ENCODE measurements at regions not wholly inside any gene's neighbourhood (a gene's known extent, or its start where the extent isn't known, plus 50 kb on each side); places are given as distances from the start of the nearest gene placed in this dataset.

GRCh38 chr7:20021066-20021465 lies 196.1 kb downstream of the MACC1 start:
- Histone ChIP-seq H3K18ac (ENCODE audit: low read depth in 1 of 2, low read length in 2 of 2) (no peak overlapping the region), H3K23ac (ENCODE audit: low read length in 2 of 2) (no peak overlapping the region), H3K4me1 (ENCODE audit: control insufficient read depth, insufficient read depth, low read depth, low read length) (no peaks in the 10 kb centered on the region), H2AK5ac (ENCODE audit: low read length, severe bottlenecking) (no peak overlapping the region), H3K14ac (ENCODE audit: low read length in 2 of 2) (no peak overlapping the region), H2AFZ (ENCODE audit: low read depth, low read length) (no peak overlapping the region), H2BK120ac (ENCODE audit: low read depth, low read length) (no peak overlapping the region), H3K4me2 (ENCODE audit: low read length, poor library complexity, severe bottlenecking) (no peak overlapping the region), H3K9me3 (ENCODE audit: control insufficient read depth, low read length) (peaks cover 4% of the 10 kb centered on the region), H3K4ac (ENCODE audit: low read depth in 1 of 2, low read length in 2 of 2) (no peak overlapping the region), H3K79me1 (replicated peaks; ENCODE audit: low read length, poor library complexity, severe bottlenecking) (no peaks in the 10 kb centered on the region), H4K8ac (ENCODE audit: low read length) (no peak overlapping the region), H2BK12ac (ENCODE audit: low read length in 2 of 2) (no peak overlapping the region), H3K9ac (ENCODE audit: low read length) (no peak overlapping the region), H3K27me3 (ENCODE audit: control insufficient read depth in 1 of 2, insufficient read depth in 1 of 2, low read length in 2 of 2) (no peaks in the 10 kb centered on the region), H3K36me3 (ENCODE audit: control insufficient read depth in 1 of 2, insufficient read depth in 2 of 2, low read depth in 1 of 2, low read length in 2 of 2) (no peaks in the 10 kb centered on the region), H2BK5ac (ENCODE audit: low read depth, low read length, poor library complexity, severe bottlenecking) (no peak overlapping the region), H3K4me3 (ENCODE audit: insufficient read depth in 1 of 2, low read depth in 1 of 2, low read length in 2 of 2) (no peak overlapping the region), H2BK15ac (ENCODE audit: low read depth, poor library complexity, severe bottlenecking) (no peak overlapping the region), H3K27ac (ENCODE audit: low read length, poor library complexity, severe bottlenecking) (no peak overlapping the region), H4K91ac (ENCODE audit: low read length) (no peak overlapping the region)
- no peak for DNase-seq

- H2AFZ ChIP-seq (ENCODE audit: low read depth, low read length) = no peak overlapping the region
- no peaks in the 10 kb centered on the region for H3K36me3 ChIP-seq (ENCODE audit: control insufficient read depth in 1 of 2, insufficient read depth in 2 of 2, low read depth in 1 of 2, low read length in 2 of 2)
- no peak overlapping the region for H3K4ac ChIP-seq (ENCODE audit: low read depth in 1 of 2, low read length in 2 of 2)
- no peak overlapping the region for H2BK5ac ChIP-seq (ENCODE audit: low read depth, low read length, poor library complexity, severe bottlenecking)
- H2BK15ac ChIP-seq (ENCODE audit: low read depth, poor library complexity, severe bottlenecking) = no peak overlapping the region
- no peak overlapping the region for H3K4me3 ChIP-seq (ENCODE audit: insufficient read depth in 1 of 2, low read depth in 1 of 2, low read length in 2 of 2)
- H3K4me1 ChIP-seq (ENCODE audit: control insufficient read depth, insufficient read depth, low read depth, low read length) = no peaks in the 10 kb centered on the region
- no peak overlapping the region for H2BK12ac ChIP-seq (ENCODE audit: low read length in 2 of 2)
- no peak overlapping the region for H3K14ac ChIP-seq (ENCODE audit: low read length in 2 of 2)
- no peak for DNase-seq
- H3K18ac ChIP-seq (ENCODE audit: low read depth in 1 of 2, low read length in 2 of 2) = no peak overlapping the region
- H4K8ac ChIP-seq (ENCODE audit: low read length) = no peak overlapping the region
- no peak overlapping the region for H3K9ac ChIP-seq (ENCODE audit: low read length)
- H3K4me2 ChIP-seq (ENCODE audit: low read length, poor library complexity, severe bottlenecking) = no peak overlapping the region
- no peaks in the 10 kb centered on the region for H3K79me1 ChIP-seq (replicated peaks; ENCODE audit: low read length, poor library complexity, severe bottlenecking)
- WGBS = 85% methylated on average over 1 of the region's 2 CpGs
- H3K23ac ChIP-seq (ENCODE audit: low read length in 2 of 2) = no peak overlapping the region
- H3K9me3 ChIP-seq (ENCODE audit: control insufficient read depth, low read length) = peaks cover 4% of the 10 kb centered on the region
- no peak overlapping the region for H3K27ac ChIP-seq (ENCODE audit: low read length, poor library complexity, severe bottlenecking)
- H2BK120ac ChIP-seq (ENCODE audit: low read depth, low read length) = no peak overlapping the region
- H4K91ac ChIP-seq (ENCODE audit: low read length) = no peak overlapping the region
- H2AK5ac ChIP-seq (ENCODE audit: low read length, severe bottlenecking) = no peak overlapping the region
- no peaks in the 10 kb centered on the region for H3K27me3 ChIP-seq (ENCODE audit: control insufficient read depth in 1 of 2, insufficient read depth in 1 of 2, low read length in 2 of 2)
Observed at GRCh38 chr7:20019757-20020432, 197.3 kb downstream of the MACC1 start.

GRCh38 chr7:20016669-20017068 lies 200.5 kb downstream of the MACC1 start:
- no peak overlapping the region for H2BK15ac ChIP-seq (ENCODE audit: low read depth, poor library complexity, severe bottlenecking)
- no peak overlapping the region for H3K23ac ChIP-seq (ENCODE audit: low read length in 2 of 2)
- peaks cover 4% of the 10 kb centered on the region for H3K9me3 ChIP-seq (ENCODE audit: control insufficient read depth, low read length)
- H2BK12ac ChIP-seq (ENCODE audit: low read length in 2 of 2) = no peak overlapping the region
- H3K14ac ChIP-seq (ENCODE audit: low read length in 2 of 2) = no peak overlapping the region
- no peak overlapping the region for H2AK5ac ChIP-seq (ENCODE audit: low read length, severe bottlenecking)
- no peak overlapping the region for H2BK5ac ChIP-seq (ENCODE audit: low read depth, low read length, poor library complexity, severe bottlenecking)
- H2BK120ac ChIP-seq (ENCODE audit: low read depth, low read length) = no peak overlapping the region
- H3K4ac ChIP-seq (ENCODE audit: low read depth in 1 of 2, low read length in 2 of 2) = no peak overlapping the region
- H3K9ac ChIP-seq (ENCODE audit: low read length) = no peak overlapping the region
- H3K36me3 ChIP-seq (ENCODE audit: control insufficient read depth in 1 of 2, insufficient read depth in 2 of 2, low read depth in 1 of 2, low read length in 2 of 2) = no peaks in the 10 kb centered on the region
- no peak overlapping the region for H3K27ac ChIP-seq (ENCODE audit: low read length, poor library complexity, severe bottlenecking)
- no peaks in the 10 kb centered on the region for H3K4me1 ChIP-seq (ENCODE audit: control insufficient read depth, insufficient read depth, low read depth, low read length)
- H3K4me2 ChIP-seq (ENCODE audit: low read length, poor library complexity, severe bottlenecking) = no peak overlapping the region
- H2AFZ ChIP-seq (ENCODE audit: low read depth, low read length) = no peak overlapping the region
- H3K18ac ChIP-seq (ENCODE audit: low read depth in 1 of 2, low read length in 2 of 2) = no peak overlapping the region
- no peak overlapping the region for H3K4me3 ChIP-seq (ENCODE audit: insufficient read depth in 1 of 2, low read depth in 1 of 2, low read length in 2 of 2)
- H4K8ac ChIP-seq (ENCODE audit: low read length) = no peak overlapping the region
- WGBS = no CpG with 5 or more reads among the region's 2 CpGs
- no peak overlapping the region for H4K91ac ChIP-seq (ENCODE audit: low read length)
- H3K79me1 ChIP-seq (replicated peaks; ENCODE audit: low read length, poor library complexity, severe bottlenecking) = no peaks in the 10 kb centered on the region
- no peak for DNase-seq
- no peaks in the 10 kb centered on the region for H3K27me3 ChIP-seq (ENCODE audit: control insufficient read depth in 1 of 2, insufficient read depth in 1 of 2, low read length in 2 of 2)

- no peak overlapping the region for H2BK5ac ChIP-seq (ENCODE audit: low read depth, low read length, poor library complexity, severe bottlenecking)
- no peaks in the 10 kb centered on the region for H3K79me1 ChIP-seq (replicated peaks; ENCODE audit: low read length, poor library complexity, severe bottlenecking)
- no peak overlapping the region for H2BK15ac ChIP-seq (ENCODE audit: low read depth, poor library complexity, severe bottlenecking)
- H3K23ac ChIP-seq (ENCODE audit: low read length in 2 of 2) = no peak overlapping the region
- no peak for DNase-seq
- WGBS = 92% methylated on average over 5 of the region's 6 CpGs
- no peak overlapping the region for H3K14ac ChIP-seq (ENCODE audit: low read length in 2 of 2)
- no peak overlapping the region for H4K91ac ChIP-seq (ENCODE audit: low read length)
- H2AFZ ChIP-seq (ENCODE audit: low read depth, low read length) = no peak overlapping the region
- no peak overlapping the region for H3K4me3 ChIP-seq (ENCODE audit: insufficient read depth in 1 of 2, low read depth in 1 of 2, low read length in 2 of 2)
- no peak overlapping the region for H3K18ac ChIP-seq (ENCODE audit: low read depth in 1 of 2, low read length in 2 of 2)
- H2BK12ac ChIP-seq (ENCODE audit: low read length in 2 of 2) = no peak overlapping the region
- no peak overlapping the region for H3K4me2 ChIP-seq (ENCODE audit: low read length, poor library complexity, severe bottlenecking)
- H3K4me1 ChIP-seq (ENCODE audit: control insufficient read depth, insufficient read depth, low read depth, low read length) = no peaks in the 10 kb centered on the region
- no peak overlapping the region for H3K9ac ChIP-seq (ENCODE audit: low read length)
- H4K8ac ChIP-seq (ENCODE audit: low read length) = no peak overlapping the region
- H3K27me3 ChIP-seq (ENCODE audit: control insufficient read depth in 1 of 2, insufficient read depth in 1 of 2, low read length in 2 of 2) = no peaks in the 10 kb centered on the region
- H3K36me3 ChIP-seq (ENCODE audit: control insufficient read depth in 1 of 2, insufficient read depth in 2 of 2, low read depth in 1 of 2, low read length in 2 of 2) = no peaks in the 10 kb centered on the region
- H3K27ac ChIP-seq (ENCODE audit: low read length, poor library complexity, severe bottlenecking) = no peak overlapping the region
- no peak overlapping the region for H3K4ac ChIP-seq (ENCODE audit: low read depth in 1 of 2, low read length in 2 of 2)
- no peaks in the 10 kb centered on the region for H3K9me3 ChIP-seq (ENCODE audit: control insufficient read depth, low read length)
- no peak overlapping the region for H2BK120ac ChIP-seq (ENCODE audit: low read depth, low read length)
- no peak overlapping the region for H2AK5ac ChIP-seq (ENCODE audit: low read length, severe bottlenecking)
Observed at GRCh38 chr7:20013536-20013935, 203.6 kb downstream of the MACC1 start.

Data from mesenchymal stem cell (in vitro differentiated cells and primary cell).